ENCODE measurements at regions not wholly inside any gene's neighbourhood (a gene's known extent, or its start where the extent isn't known, plus 50 kb on each side); places are given as distances from the start of the nearest gene placed in this dataset.

DNA sequence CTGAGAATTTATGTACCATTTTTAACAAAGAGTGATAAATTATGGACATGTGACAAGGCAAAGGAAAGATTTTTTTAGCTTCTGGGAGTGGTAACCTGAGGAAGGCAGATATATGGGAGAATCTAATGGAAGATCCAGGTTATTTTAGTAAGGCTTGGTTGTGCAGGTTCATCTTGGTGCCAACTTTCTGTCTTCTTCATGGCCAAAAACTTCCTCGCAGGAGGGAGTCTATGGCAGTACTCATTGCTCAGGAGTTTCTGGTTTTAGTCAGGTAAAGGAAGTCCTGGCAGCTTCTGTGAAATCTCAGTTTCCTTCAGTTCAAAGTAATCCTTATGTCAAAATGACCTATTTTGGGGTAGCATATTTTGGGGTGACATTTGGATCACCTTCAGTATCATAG, 248.3 kb upstream of the KCNN2 start:
- TF ChIP-seq POLR2A (IDR thresholded peaks at IDR 0.05) = no peak
- TF ChIP-seq, protein P1, sequence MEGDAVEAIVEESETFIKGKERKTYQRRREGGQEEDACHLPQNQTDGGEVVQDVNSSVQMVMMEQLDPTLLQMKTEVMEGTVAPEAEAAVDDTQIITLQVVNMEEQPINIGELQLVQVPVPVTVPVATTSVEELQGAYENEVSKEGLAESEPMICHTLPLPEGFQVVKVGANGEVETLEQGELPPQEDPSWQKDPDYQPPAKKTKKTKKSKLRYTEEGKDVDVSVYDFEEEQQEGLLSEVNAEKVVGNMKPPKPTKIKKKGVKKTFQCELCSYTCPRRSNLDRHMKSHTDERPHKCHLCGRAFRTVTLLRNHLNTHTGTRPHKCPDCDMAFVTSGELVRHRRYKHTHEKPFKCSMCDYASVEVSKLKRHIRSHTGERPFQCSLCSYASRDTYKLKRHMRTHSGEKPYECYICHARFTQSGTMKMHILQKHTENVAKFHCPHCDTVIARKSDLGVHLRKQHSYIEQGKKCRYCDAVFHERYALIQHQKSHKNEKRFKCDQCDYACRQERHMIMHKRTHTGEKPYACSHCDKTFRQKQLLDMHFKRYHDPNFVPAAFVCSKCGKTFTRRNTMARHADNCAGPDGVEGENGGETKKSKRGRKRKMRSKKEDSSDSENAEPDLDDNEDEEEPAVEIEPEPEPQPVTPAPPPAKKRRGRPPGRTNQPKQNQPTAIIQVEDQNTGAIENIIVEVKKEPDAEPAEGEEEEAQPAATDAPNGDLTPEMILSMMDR (IDR thresholded peaks at IDR 0.05 in 4 of 5, conservative IDR thresholded peaks at IDR 0.05 in 1 of 5) = no peak
